Mesodermal cell (in vitro differentiated cells): ENCODE measurements at regions not wholly inside any gene's neighbourhood (a gene's known extent, or its start where the extent isn't known, plus 50 kb on each side); places are given as distances from the start of the nearest gene placed in this dataset.

ENCODE experiments used
- H3K27ac ChIP-seq: 2 replicates; pipeline ENCODE4 v1.7.0; 2013; ENCODE audit warnings: mild to moderate bottlenecking, low read depth, low read length, moderate library complexity; ENCODE audit not compliant: severe bottlenecking
- H3K36me3 ChIP-seq: 2 replicates; pipeline ENCODE4 v1.7.1; 2013; ENCODE audit warnings: mild to moderate bottlenecking, low read length, moderate library complexity; ENCODE audit not compliant: control insufficient read depth, insufficient read depth
- H3K4me1 ChIP-seq: one replicate; pipeline ENCODE4 v1.7.1; 2013; ENCODE audit warnings: mild to moderate bottlenecking, low read length; ENCODE audit not compliant: insufficient read depth, control insufficient read depth, poor library complexity, severe bottlenecking
- H3K4me3 ChIP-seq: 2 replicates; pipeline ENCODE4 v1.7.0; 2013; ENCODE audit warnings: low read length, control low read depth, mild to moderate bottlenecking; ENCODE audit not compliant: insufficient read depth, poor library complexity, severe bottlenecking; ENCODE audit errors: extremely low read depth
- H3K9me3 ChIP-seq: 2 replicates; pipeline ENCODE4 v1.7.1; 2013; ENCODE audit warnings: mild to moderate bottlenecking, low read length, moderate library complexity; ENCODE audit not compliant: control insufficient read depth
- WGBS, 2 experiments: methylation state at CpG; one replicate each; pipeline ENCODE4 v1.1.5; 2013; ENCODE audit warnings: missing lambda C conversion rate in 2 of 2; ENCODE audit not compliant: insufficient coverage in 2 of 2; 5-methylcytosine and 5-hydroxymethylcytosine counted together

DNA sequence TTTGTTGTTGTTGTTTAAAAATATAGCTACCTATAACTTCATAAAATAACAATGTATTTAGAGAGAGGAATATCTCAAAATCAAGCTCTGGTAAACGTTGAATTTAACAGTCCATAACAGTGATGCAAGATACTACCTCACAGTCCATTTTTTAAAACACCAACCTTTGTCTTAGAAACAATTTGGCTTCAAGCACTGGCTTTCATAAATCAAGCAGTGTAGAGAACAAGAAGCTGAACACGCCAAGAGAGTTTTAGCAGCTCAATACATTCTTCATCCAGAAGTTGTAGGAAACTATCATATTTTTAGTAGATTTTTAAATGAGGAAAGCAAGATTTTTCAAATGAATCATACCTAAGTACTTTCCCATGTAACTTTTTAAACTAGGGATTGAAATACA, 334.3 kb upstream of the ADAMTS5 start:
- 100% methylated on average over 1 of the region's 2 CpGs; no CpG with 5 or more reads in 1 of the 2 experiments for WGBS, 2 experiments

DNA sequence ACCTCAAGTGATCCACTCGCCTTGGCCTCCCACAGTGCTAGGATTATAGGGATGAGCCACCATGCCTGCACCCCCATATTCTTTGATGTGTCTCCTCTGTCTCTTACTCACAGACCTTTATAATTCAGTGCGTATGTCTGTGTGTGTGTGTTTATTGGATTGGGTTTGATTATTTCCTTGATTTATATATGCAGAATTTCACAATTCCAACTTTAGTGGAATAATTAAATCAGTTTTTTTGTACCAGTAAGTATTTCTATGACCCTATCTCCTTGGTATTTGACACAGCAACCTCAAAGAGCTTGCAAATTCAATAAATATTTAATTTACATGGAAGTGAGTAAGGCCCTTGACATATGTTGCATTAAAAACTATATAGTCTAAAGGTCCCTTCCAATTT, 333.9 kb upstream of the ADAMTS5 start:
- H3K9me3 ChIP-seq: no peaks in the 10 kb centered on the region
- WGBS, 2 experiments: no CpG with 5 or more reads among the region's 2 CpGs
- no peak overlapping the region for H3K27ac ChIP-seq
- H3K36me3 ChIP-seq: no peaks in the 10 kb centered on the region
- no peak overlapping the region for H3K4me3 ChIP-seq
- H3K4me1 ChIP-seq: no peaks in the 10 kb centered on the region

More for the DNA sequence above, 334.3 kb upstream of the ADAMTS5 start:
- Histone ChIP-seq H3K4me3 (no peak overlapping the region), H3K36me3 (no peaks in the 10 kb centered on the region), H3K27ac (no peak overlapping the region), H3K4me1 (no peaks in the 10 kb centered on the region), H3K9me3 (no peaks in the 10 kb centered on the region)

DNA sequence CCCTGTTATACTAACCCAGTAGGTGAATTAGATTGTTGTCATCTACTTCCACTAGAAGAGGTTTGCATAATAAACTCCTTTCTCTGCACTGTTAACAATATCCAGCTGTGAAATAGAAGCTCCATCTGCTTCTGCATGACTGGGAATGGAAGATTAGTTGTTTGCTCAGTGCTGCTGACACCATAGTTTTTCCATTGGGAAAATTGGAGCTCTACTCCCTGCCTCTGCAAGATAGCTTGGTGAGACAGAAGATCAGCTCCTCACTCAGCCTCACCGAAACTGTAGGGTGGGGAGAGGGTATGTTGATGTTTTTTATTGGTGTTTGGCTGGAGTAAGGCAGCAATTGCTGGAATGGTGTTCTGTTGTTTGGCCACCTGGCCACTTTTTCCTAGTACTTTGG, 331.6 kb upstream of the ADAMTS5 start:
- Histone ChIP-seq H3K9me3 (no peaks in the 10 kb centered on the region), H3K4me1 (no peaks in the 10 kb centered on the region), H3K27ac (no peak overlapping the region), H3K4me3 (no peak overlapping the region), H3K36me3 (no peaks in the 10 kb centered on the region)
- WGBS, 2 experiments: 100% methylated on average over 1 of the region's 1 CpG; no CpG with 5 or more reads in 1 of the 2 experiments

DNA sequence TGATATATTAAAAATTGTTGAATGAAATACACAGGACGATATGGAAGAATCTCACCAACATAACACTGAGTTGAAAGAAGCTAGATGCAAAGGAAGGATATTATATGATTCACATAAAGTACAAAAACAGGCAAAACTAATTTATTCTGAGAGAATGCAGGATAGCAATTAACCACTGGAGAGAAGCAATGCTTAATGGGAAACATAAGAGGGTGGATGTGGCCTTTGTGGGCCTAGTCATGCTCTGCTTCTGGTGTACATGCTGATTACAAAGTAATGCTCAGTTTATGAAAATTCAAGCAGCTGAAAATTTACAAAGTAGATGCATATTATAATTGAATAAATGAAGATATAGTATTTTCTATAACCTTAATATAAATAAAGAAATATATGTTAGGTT, 326.4 kb upstream of the ADAMTS5 start:
- no peaks in the 10 kb centered on the region for H3K9me3 ChIP-seq
- no peak overlapping the region for H3K4me3 ChIP-seq
- no peak overlapping the region for H3K27ac ChIP-seq
- WGBS, 2 experiments: no CpG with 5 or more reads among the region's 1 CpG
- H3K36me3 ChIP-seq: no peaks in the 10 kb centered on the region
- H3K4me1 ChIP-seq: no peaks in the 10 kb centered on the region

DNA sequence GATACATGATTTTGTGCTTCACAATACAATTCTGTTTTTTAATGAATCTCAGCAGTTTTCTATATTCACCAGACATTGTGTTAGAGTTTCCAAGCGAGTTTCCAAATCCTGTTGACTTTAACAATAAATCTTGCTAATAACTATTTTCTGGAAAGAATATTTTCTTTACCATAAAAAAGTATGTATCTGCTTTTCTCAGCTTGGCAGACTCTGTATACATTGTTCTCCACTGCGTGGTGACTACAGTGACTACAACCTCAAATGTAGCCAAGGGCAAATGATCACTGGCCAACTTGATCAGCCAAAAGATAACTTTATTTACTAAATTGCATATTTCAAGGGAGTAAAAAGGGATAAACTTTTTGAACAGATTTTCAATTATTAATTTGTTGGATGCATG, 325.9 kb upstream of the ADAMTS5 start:
- H3K9me3 ChIP-seq: no peaks in the 10 kb centered on the region
- no CpG with 5 or more reads among the region's 2 CpGs for WGBS, 2 experiments
- H3K4me1 ChIP-seq: no peaks in the 10 kb centered on the region
- no peak overlapping the region for H3K27ac ChIP-seq
- no peak overlapping the region for H3K4me3 ChIP-seq
- H3K36me3 ChIP-seq: no peaks in the 10 kb centered on the region

DNA sequence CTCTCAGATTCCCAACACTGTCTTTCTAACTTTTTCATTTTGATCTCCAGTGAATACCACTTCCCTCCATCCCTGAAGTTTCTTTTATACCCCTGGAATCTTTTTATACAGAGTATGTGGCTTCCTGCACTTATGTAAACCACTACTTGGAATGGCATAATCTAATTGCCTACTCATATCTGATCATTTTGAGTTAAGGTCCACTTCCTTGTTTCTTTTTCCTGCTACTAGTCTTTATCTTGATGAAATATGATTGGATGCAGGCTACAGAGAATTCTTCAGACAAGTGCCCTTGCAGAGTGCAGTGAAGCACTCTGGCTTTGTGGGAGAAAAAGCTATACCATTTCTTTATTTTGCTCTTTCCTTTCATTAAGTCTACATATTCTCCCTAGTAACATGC, 325.3 kb upstream of the ADAMTS5 start:
- Histone ChIP-seq H3K36me3 (no peaks in the 10 kb centered on the region), H3K27ac (no peak overlapping the region), H3K4me1 (no peaks in the 10 kb centered on the region), H3K9me3 (no peaks in the 10 kb centered on the region), H3K4me3 (no peak overlapping the region)

DNA sequence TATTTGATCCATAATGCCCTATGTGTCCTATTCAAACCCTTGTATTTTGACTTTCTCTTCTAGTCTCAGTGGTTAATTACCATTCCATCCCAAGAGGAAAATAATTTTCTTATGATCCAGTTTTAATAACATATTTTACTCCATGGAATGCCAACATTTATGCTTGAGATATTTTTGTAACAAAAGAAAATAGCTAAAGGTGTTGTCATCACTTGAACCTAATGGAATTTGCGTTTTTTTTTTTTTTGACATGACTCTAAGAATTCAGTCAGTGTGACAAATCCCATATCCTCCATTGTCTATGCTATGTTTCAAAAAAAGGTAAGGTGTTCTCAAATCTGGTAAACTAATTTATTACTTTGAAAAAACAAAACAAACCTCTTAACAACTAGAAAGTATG, 324.1 kb upstream of the ADAMTS5 start:
- Histone ChIP-seq H3K4me1 (no peaks in the 10 kb centered on the region), H3K36me3 (no peaks in the 10 kb centered on the region), H3K9me3 (no peaks in the 10 kb centered on the region), H3K4me3 (no peak overlapping the region), H3K27ac (no peak overlapping the region)
- no CpG with 5 or more reads among the region's 1 CpG for WGBS, 2 experiments

DNA sequence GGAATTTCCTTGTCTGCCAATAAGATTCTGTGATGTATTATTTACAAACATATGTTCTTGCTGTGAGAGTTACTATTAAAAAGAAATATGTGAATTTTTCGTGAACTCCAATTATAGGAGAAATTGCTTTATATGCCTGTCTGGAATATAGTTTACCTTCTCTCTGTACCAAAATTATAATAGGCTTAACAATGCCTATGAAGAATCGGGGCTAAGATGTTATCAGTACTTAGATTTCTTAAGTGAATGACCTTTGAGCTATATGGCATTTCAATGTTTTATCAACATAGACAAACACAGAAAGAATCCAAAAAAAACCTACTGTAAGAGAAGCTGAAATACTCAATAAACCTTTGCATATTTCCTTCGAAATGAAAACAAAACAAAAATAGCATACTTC, 323.1 kb upstream of the ADAMTS5 start:
- H3K4me1 ChIP-seq: no peaks in the 10 kb centered on the region
- H3K27ac ChIP-seq: no peak overlapping the region
- no peak overlapping the region for H3K4me3 ChIP-seq
- no CpG with 5 or more reads among the region's 3 CpGs for WGBS, 2 experiments
- H3K36me3 ChIP-seq: no peaks in the 10 kb centered on the region
- no peaks in the 10 kb centered on the region for H3K9me3 ChIP-seq

DNA sequence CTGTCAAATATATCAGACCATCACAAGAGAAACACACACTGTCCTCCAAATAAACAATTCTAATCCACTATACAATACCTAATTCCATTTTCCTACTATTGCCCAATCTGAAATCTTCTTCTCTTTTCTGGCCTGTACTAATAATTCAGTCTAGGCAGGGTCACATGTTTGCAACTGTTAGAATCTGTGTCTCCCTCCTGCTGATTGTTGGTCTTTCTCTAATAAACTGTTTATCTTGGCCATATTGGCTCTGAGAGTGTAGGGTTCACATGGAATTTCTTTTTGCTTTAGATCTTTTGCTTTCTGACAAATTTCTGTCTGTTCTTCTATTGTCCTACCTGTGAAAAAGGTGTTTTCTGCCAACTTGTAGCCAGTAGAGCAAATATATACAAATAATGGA, 319.9 kb upstream of the ADAMTS5 start:
- H3K36me3 ChIP-seq: no peaks in the 10 kb centered on the region
- no peak overlapping the region for H3K4me3 ChIP-seq
- no peaks in the 10 kb centered on the region for H3K4me1 ChIP-seq
- no peaks in the 10 kb centered on the region for H3K9me3 ChIP-seq
- H3K27ac ChIP-seq: no peak overlapping the region

DNA sequence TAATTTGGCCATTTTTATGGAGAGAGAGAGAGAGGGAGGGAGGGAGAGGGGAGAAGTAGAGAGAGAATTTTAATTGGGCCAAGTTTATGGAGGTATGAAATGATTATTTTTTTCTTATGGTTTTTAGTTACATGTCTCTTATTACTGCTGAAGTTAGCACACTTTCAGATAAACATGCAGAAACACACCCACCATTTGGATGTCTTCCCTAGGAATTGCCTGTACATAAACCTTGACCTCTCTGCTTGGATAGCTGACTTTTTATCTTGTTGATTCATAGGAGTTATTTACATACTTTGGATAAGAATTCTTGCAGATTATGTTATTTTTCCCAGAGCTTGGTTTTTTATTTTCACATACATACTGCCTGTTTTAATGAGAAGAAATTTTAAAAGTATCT, 310.2 kb upstream of the ADAMTS5 start:
- Histone ChIP-seq H3K36me3 (no peaks in the 10 kb centered on the region), H3K9me3 (no peaks in the 10 kb centered on the region), H3K4me3 (no peak overlapping the region), H3K27ac (no peak overlapping the region), H3K4me1 (peaks cover 6% of the 10 kb centered on the region)

DNA sequence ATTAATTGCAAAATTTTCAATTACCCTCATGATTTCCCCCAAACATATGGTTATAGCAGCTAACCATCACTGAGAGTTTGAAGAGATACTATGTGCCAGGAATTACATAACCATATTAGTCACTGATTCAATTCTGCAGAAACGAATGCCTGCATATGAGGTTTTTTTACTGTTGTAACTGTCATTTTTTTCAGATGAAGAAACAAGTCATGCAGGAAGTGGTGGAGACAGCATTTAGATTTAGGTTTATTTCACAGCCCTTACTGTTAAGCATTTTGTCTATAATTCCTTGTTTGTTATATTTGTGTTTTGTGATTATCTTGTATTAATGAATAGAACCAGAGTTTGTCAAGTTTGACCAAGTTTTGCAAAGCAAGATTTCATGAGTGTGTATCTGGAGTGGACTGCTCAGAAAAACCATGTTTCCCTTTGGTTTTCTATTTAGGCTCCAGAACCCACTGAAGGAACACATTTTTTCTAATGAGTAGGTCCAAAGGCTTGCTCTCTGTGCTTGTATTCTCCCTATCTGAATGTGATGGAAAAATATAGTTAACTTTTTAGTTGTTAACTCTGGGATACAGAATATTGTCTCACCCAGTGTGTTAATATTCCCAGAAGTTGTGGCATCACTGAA, 308.5 kb upstream of the ADAMTS5 start:
- Histone ChIP-seq H3K4me3 (no peak overlapping the region), H3K4me1 (peaks cover 6% of the 10 kb centered on the region), H3K9me3 (no peaks in the 10 kb centered on the region), H3K27ac (no peak overlapping the region), H3K36me3 (no peaks in the 10 kb centered on the region)
- WGBS, 2 experiments: no CpG with 5 or more reads among the region's 1 CpG

DNA sequence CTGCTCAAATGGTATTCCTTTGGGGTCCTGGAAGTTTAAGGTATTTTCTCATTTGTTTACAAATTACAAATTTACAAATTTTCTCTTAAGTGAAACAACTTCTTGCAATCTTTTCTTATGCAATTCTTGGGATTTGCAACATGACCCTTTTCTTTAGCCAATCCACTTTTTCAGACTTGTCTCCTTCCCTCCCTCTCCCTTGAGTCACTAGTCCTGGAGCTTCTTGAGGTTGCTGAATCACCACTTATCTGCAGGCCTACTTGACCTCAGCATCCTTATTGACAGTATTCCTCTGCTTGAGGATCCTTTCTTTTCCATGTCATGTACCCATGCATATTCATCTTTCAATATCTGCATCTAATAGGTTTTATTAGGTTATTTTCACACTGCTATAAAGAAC, 302.8 kb upstream of the ADAMTS5 start:
- no peak overlapping the region for H3K4me3 ChIP-seq

More for the DNA sequence above, 302.8 kb upstream of the ADAMTS5 start:
- peaks cover 10% of the 10 kb centered on the region for H3K4me1 ChIP-seq
- H3K36me3 ChIP-seq: no peaks in the 10 kb centered on the region
- no peak overlapping the region for H3K27ac ChIP-seq
- H3K9me3 ChIP-seq: no peaks in the 10 kb centered on the region
